Neural progenitor cell (in vitro differentiated cells): ENCODE measurements at regions not wholly inside any gene's neighbourhood (a gene's known extent, or its start where the extent isn't known, plus 50 kb on each side); places are given as distances from the start of the nearest gene placed in this dataset.

Experiments used
- DNase-seq: peaks from one replicate; pipeline ENCODE4 v3.0.0-alpha.2; 2016; ENCODE audit warnings: low spot score
- H2AFZ ChIP-seq: fragments of 200-600 bp; sonication (generic); replicated peaks from 2 replicates; pipeline ENCODE4 v1.6.1; 2016; ENCODE audit warnings: antibody characterized with exemption
- H3F3A ChIP-seq: fragments of 200-600 bp; sonication (generic); 2 replicates; pipeline ENCODE4 v1.6.1; 2016; ENCODE audit warnings: antibody characterized with exemption, low read depth
- H3K27ac ChIP-seq: fragments of 200-600 bp; sonication (generic); 2 replicates; pipeline ENCODE4 v1.5.1; 2016; ENCODE audit warnings: mild to moderate bottlenecking
- H3K27me3 ChIP-seq: fragments of 200-600 bp; sonication (generic); 2 replicates; pipeline ENCODE4 v1.6.1; 2016; ENCODE audit warnings: mild to moderate bottlenecking, moderate library complexity
- H3K36me3 ChIP-seq: fragments of 200-600 bp; sonication (generic); 2 replicates; pipeline ENCODE4 v1.5.1; 2016
- H3K4me1 ChIP-seq: fragments of 200-600 bp; sonication (generic); 2 replicates; pipeline ENCODE4 v1.6.1; 2016; ENCODE audit warnings: mixed run types
- H3K4me2 ChIP-seq: fragments of 200-600 bp; sonication (generic); 2 replicates; pipeline ENCODE4 v1.6.1; 2016
- H3K4me3 ChIP-seq: fragments of 200-600 bp; sonication (generic); 2 replicates; pipeline ENCODE4 v1.5.1; 2016
- H3K79me2 ChIP-seq: fragments of 200-600 bp; sonication (generic); 2 replicates; pipeline ENCODE4 v1.6.1; 2016; ENCODE audit warnings: low read depth
- H3K9ac ChIP-seq: fragments of 200-600 bp; sonication (generic); 2 replicates; pipeline ENCODE4 v1.6.1; 2016
- H3K9me3 ChIP-seq: fragments of 200-600 bp; sonication (generic); 2 replicates; pipeline ENCODE4 v1.5.1; 2016; ENCODE audit warnings: low read depth
- H4K20me1 ChIP-seq: fragments of 200-600 bp; sonication (generic); 2 replicates; pipeline ENCODE4 v1.6.1; 2016; ENCODE audit warnings: low read depth
- H3K27ac Mint-ChIP-seq: 3 replicates; pipeline ENCODE4 v1.8.0; 2021; ENCODE audit warnings: mixed read lengths
- H3K27me3 Mint-ChIP-seq: 2 replicates; pipeline ENCODE4 v1.8.0; 2022; ENCODE audit warnings: low read depth, mild to moderate bottlenecking, inconsistent platforms, moderate library complexity, mixed read lengths; ENCODE audit not compliant: insufficient read depth
- H3K36me3 Mint-ChIP-seq: 3 replicates; pipeline ENCODE4 v1.8.0; 2021; ENCODE audit warnings: mixed read lengths
- H3K4me1 Mint-ChIP-seq: 3 replicates; pipeline ENCODE4 v1.8.0; 2021; ENCODE audit warnings: mixed read lengths
- H3K4me3 Mint-ChIP-seq: 3 replicates; pipeline ENCODE4 v1.8.0; 2021; ENCODE audit warnings: mild to moderate bottlenecking, moderate library complexity, mixed read lengths
- H3K9me3 Mint-ChIP-seq: 3 replicates; pipeline ENCODE4 v1.8.0; 2020; ENCODE audit warnings: mixed read lengths
- CTCF ChIP-seq: fragments of 200-600 bp; sonication (generic); IDR thresholded peaks from 2 replicates; pipeline ENCODE4 v1.5.1; 2017; ENCODE audit warnings: antibody characterized with exemption, mild to moderate bottlenecking
- EZH2 ChIP-seq: fragments of 200-600 bp; sonication (generic); IDR thresholded peaks from 2 replicates; pipeline ENCODE4 v1.6.1; 2017; ENCODE audit warnings: antibody characterized with exemption, mild to moderate bottlenecking, moderate library complexity
- EZH2phosphoT487 ChIP-seq: fragments of 200-600 bp; sonication (generic); IDR thresholded peaks from 2 replicates; pipeline ENCODE4 v1.6.1; 2017; ENCODE audit warnings: antibody characterized with exemption

- peaks cover 7% of the 10 kb centered on the region for H3K27me3 Mint-ChIP-seq
- Histone ChIP-seq H3K4me2 (no peak overlapping the region), H3K27me3 (no peaks in the 10 kb centered on the region), H3K27ac (no peak overlapping the region), H4K20me1 (no peaks in the 10 kb centered on the region), H3K4me3 (no peak overlapping the region), H3K79me2 (no peaks in the 10 kb centered on the region), H3K4me1 (peaks cover 2% of the 10 kb centered on the region), H3K9ac (no peak overlapping the region), H3F3A (no peaks in the 10 kb centered on the region), H3K36me3 (no peaks in the 10 kb centered on the region), H3K9me3 (no peaks in the 10 kb centered on the region), H2AFZ (no peak overlapping the region)
- H3K4me3 Mint-ChIP-seq = no peak overlapping the region
- no peak for DNase-seq
- H3K27ac Mint-ChIP-seq = no peak overlapping the region
- H3K36me3 Mint-ChIP-seq = no peaks in the 10 kb centered on the region
- H3K4me1 Mint-ChIP-seq = peaks cover 7% of the 10 kb centered on the region
- no peaks in the 10 kb centered on the region for H3K9me3 Mint-ChIP-seq
- TF ChIP-seq EZH2phosphoT487 = no peak
- no peak for TF ChIP-seq CTCF
- no peak for TF ChIP-seq EZH2
Observed at GRCh38 chr10:117668327-117669008, 125.9 kb downstream of the EMX2 start.

- H3K27me3 ChIP-seq = no peaks in the 10 kb centered on the region
- H3K4me3 ChIP-seq = no peak overlapping the region
- H3K9me3 ChIP-seq = no peaks in the 10 kb centered on the region
- Mint-ChIP-seq H3K27me3 (peaks cover 8% of the 10 kb centered on the region), H3K4me3 (no peak overlapping the region), H3K36me3 (no peaks in the 10 kb centered on the region), H3K27ac (no peak overlapping the region), H3K4me1 (peaks cover 13% of the 10 kb centered on the region), H3K9me3 (no peaks in the 10 kb centered on the region)
- no peaks in the 10 kb centered on the region for H4K20me1 ChIP-seq
- H3F3A ChIP-seq = peaks cover 2% of the 10 kb centered on the region
- H3K27ac ChIP-seq = no peak overlapping the region
- peaks cover 9% of the 10 kb centered on the region for H3K4me1 ChIP-seq
- no peaks in the 10 kb centered on the region for H3K36me3 ChIP-seq
- H3K9ac ChIP-seq = no peak overlapping the region
- H3K79me2 ChIP-seq = no peaks in the 10 kb centered on the region
- H2AFZ ChIP-seq = no peak overlapping the region
- TF ChIP-seq EZH2phosphoT487 (no peak), EZH2 (no peak)
- no peak for DNase-seq
- H3K4me2 ChIP-seq = no peak overlapping the region
Observed at GRCh38 chr10:117669122-117669521, 126.6 kb downstream of the EMX2 start.

GRCh38 chr10:117670116-117670904 lies 127.8 kb downstream of the EMX2 start:
- Histone ChIP-seq H3K9me3 (no peaks in the 10 kb centered on the region), H2AFZ (no peak overlapping the region), H3K4me1 (peaks cover 21% of the 10 kb centered on the region), H3K4me3 (no peak overlapping the region), H3K9ac (no peak overlapping the region), H3K4me2 (no peak overlapping the region), H3K79me2 (no peaks in the 10 kb centered on the region), H4K20me1 (no peaks in the 10 kb centered on the region), H3K27ac (no peak overlapping the region), H3F3A (peaks cover 12% of the 10 kb centered on the region), H3K27me3 (no peaks in the 10 kb centered on the region), H3K36me3 (no peaks in the 10 kb centered on the region)
- H3K27ac Mint-ChIP-seq = no peak overlapping the region
- no peak for DNase-seq
- no peak overlapping the region for H3K4me3 Mint-ChIP-seq
- peaks cover 8% of the 10 kb centered on the region for H3K27me3 Mint-ChIP-seq
- H3K9me3 Mint-ChIP-seq = no peaks in the 10 kb centered on the region
- TF ChIP-seq EZH2phosphoT487 (no peak), CTCF (no peak), EZH2 (no peak)
- H3K4me1 Mint-ChIP-seq = peaks cover 24% of the 10 kb centered on the region
- no peaks in the 10 kb centered on the region for H3K36me3 Mint-ChIP-seq
